ENCODE measurements at regions not wholly inside any gene's neighbourhood (a gene's known extent, or its start where the extent isn't known, plus 50 kb on each side); places are given as distances from the start of the nearest gene placed in this dataset.

DNA sequence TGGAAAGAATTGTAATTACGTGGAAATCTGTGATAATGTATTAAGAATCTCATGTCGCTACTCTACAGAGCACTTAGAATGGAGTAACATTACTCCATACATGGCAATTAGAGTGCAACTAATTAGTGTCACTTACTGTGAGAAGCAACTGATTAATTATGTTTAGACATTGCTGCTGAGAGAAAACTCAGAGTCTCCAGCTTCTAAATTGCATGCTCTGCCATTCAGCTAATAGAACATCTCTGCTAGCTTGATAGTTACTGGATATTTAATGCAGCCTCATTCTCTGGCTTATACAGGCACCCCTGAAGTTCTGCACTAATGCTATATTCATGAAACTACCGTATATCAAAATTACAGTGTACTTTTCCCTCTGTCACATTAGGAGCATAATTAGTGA lies 338.4 kb downstream of the ADAMTS20 start (continued):
- TF ChIP-seq ZNF777 (tag by site-specific recombination; IDR thresholded peaks at IDR 0.05; ENCODE audit: borderline replicate concordance) (no peak), ZNF571 (tag by site-specific recombination; IDR thresholded peaks at IDR 0.05) (no peak), ZNF292 (tag by site-specific recombination; IDR thresholded peaks at IDR 0.05; ENCODE audit: borderline replicate concordance, low read depth) (no peak), ZNF37A (tag by site-specific recombination; IDR thresholded peaks at IDR 0.05) (no peak), ZNF830 (tag by site-specific recombination; IDR thresholded peaks at IDR 0.05; ENCODE audit: low read depth) (no peak)
- TF ChIP-seq, protein P1, sequence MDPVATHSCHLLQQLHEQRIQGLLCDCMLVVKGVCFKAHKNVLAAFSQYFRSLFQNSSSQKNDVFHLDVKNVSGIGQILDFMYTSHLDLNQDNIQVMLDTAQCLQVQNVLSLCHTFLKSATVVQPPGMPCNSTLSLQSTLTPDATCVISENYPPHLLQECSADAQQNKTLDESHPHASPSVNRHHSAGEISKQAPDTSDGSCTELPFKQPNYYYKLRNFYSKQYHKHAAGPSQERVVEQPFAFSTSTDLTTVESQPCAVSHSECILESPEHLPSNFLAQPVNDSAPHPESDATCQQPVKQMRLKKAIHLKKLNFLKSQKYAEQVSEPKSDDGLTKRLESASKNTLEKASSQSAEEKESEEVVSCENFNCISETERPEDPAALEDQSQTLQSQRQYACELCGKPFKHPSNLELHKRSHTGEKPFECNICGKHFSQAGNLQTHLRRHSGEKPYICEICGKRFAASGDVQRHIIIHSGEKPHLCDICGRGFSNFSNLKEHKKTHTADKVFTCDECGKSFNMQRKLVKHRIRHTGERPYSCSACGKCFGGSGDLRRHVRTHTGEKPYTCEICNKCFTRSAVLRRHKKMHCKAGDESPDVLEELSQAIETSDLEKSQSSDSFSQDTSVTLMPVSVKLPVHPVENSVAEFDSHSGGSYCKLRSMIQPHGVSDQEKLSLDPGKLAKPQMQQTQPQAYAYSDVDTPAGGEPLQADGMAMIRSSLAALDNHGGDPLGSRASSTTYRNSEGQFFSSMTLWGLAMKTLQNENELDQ (tag by site-specific recombination; IDR thresholded peaks at IDR 0.05; ENCODE audit: low read depth): no peak

DNA sequence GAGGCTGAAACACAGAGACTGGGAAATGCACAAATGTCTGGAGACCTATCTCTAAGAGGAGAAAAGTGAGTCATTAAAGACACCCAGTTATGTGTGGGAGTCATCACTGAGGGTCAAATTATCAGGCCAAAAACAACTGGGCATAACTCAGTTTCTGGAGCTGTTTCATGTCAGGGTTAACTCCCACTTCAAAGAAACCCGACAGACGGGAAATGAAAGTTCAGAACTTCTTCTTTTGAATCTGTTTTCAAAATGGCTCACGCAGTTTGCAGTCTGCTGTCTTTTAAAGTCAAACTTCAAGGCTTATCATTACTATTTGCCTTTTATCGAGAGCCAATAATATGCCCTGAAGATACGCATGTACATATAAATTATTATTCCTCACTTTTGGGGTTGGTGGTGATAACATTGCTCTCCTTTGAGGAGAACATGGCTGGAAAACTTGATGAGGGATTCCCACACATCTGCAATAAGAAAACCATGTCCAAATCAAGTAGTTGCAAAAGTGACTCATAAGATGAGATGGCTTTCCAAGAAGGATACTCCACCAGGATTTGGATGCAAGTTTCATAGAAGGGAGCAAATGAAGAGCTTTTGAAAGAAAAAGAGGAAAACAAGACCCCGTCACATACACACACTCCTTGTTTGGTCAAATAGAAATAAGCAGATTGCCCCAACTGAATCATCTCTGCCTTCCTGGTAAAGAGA lies 341.4 kb downstream of the ADAMTS20 start:
- CTCF ChIA-PET: no interaction called here
- POLR2A ChIA-PET: no interaction called here
- no peaks in the 10 kb centered on the region for H3K4me1 ChIP-seq (ENCODE audit: control insufficient read depth, insufficient read depth, low read length)
- H3K4me3 ChIP-seq (ENCODE audit: low read depth, low read length): no peak overlapping the region
- no peak overlapping the region for H3K27ac ChIP-seq (ENCODE audit: extremely low read depth, low read depth, low read length)
- no peaks in the 10 kb centered on the region for H3K36me3 ChIP-seq (ENCODE audit: control insufficient read depth in 2 of 2, insufficient read depth in 1 of 2, low read length in 2 of 2)
- TF ChIP-seq ZNF664 (tag by site-specific recombination; IDR thresholded peaks at IDR 0.05) (no peak), ZNF707 (tag by site-specific recombination; IDR thresholded peaks at IDR 0.05) (no peak), TRIM28 (IDR thresholded peaks at IDR 0.05; ENCODE audit: borderline replicate concordance, low read length) (no peak), ZIC2 (tag by site-specific recombination; IDR thresholded peaks at IDR 0.05) (no peak), ZNF366 (tag by site-specific recombination; conservative IDR thresholded peaks at IDR 0.05) (no peak), ZNF571 (tag by site-specific recombination; IDR thresholded peaks at IDR 0.05) (no peak), ZBTB8A (tag by site-specific recombination; IDR thresholded peaks at IDR 0.05) (no peak), ZNF112 (tag by site-specific recombination; IDR thresholded peaks at IDR 0.05) (no peak), ZNF514 (tag by site-specific recombination; IDR thresholded peaks at IDR 0.05) (no peak), ZNF292 (tag by site-specific recombination; IDR thresholded peaks at IDR 0.05; ENCODE audit: borderline replicate concordance, low read depth) (no peak), ZNF404 (tag by site-specific recombination; IDR thresholded peaks at IDR 0.05) (no peak), GLIS1 (tag by site-specific recombination; IDR thresholded peaks at IDR 0.05) (no peak), ZNF660 (tag by site-specific recombination; IDR thresholded peaks at IDR 0.05) (no peak), ZNF777 (tag by site-specific recombination; IDR thresholded peaks at IDR 0.05; ENCODE audit: borderline replicate concordance) (no peak), ZNF560 (tag by site-specific recombination; IDR thresholded peaks at IDR 0.05; ENCODE audit: borderline replicate concordance) (no peak), ZNF544 (tag by site-specific recombination; IDR thresholded peaks at IDR 0.05) (no peak)
- TF ChIP-seq, protein P2, sequence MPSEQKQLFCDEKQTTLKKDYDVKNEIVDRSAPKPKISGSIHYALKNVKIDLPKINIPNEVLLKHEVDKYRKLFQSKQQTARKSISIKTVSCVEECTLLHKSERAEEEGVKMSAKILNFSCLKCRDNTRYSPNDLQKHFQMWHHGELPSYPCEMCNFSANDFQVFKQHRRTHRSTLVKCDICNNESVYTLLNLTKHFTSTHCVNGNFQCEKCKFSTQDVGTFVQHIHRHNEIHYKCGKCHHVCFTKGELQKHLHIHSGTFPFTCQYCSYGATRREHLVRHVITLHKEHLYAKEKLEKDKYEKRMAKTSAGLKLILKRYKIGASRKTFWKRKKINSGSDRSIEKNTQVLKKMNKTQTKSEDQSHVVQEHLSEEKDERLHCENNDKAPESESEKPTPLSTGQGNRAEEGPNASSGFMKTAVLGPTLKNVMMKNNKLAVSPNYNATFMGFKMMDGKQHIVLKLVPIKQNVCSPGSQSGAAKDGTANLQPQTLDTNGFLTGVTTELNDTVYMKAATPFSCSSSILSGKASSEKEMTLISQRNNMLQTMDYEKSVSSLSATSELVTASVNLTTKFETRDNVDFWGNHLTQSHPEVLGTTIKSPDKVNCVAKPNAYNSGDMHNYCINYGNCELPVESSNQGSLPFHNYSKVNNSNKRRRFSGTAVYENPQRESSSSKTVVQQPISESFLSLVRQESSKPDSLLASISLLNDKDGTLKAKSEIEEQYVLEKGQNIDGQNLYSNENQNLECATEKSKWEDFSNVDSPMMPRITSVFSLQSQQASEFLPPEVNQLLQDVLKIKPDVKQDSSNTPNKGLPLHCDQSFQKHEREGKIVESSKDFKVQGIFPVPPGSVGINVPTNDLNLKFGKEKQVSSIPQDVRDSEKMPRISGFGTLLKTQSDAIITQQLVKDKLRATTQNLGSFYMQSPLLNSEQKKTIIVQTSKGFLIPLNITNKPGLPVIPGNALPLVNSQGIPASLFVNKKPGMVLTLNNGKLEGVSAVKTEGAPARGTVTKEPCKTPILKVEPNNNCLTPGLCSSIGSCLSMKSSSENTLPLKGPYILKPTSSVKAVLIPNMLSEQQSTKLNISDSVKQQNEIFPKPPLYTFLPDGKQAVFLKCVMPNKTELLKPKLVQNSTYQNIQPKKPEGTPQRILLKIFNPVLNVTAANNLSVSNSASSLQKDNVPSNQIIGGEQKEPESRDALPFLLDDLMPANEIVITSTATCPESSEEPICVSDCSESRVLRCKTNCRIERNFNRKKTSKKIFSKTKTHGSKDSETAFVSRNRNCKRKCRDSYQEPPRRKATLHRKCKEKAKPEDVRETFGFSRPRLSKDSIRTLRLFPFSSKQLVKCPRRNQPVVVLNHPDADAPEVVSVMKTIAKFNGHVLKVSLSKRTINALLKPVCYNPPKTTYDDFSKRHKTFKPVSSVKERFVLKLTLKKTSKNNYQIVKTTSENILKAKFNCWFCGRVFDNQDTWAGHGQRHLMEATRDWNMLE (tag by site-specific recombination; conservative IDR thresholded peaks at IDR 0.05; ENCODE audit: low read depth): no peak
- H3K9me3 ChIP-seq (ENCODE audit: control insufficient read depth, insufficient read depth, low read depth, low read length): no peaks in the 10 kb centered on the region; the same call in 1 of the 2 replicates
